RWPE1 (cell line): ENCODE measurements at regions not wholly inside any gene's neighbourhood (a gene's known extent, or its start where the extent isn't known, plus 50 kb on each side); places are given as distances from the start of the nearest gene placed in this dataset.

ENCODE experiments used
- CTCF ChIA-PET: fragments of 350-600 bp; sonication (Branson Sonifier 250); formaldehyde crosslinking; extraction: SDS; loops from one replicate; lab custom pipeline; 2021; lab: Yijun Ruan, JAX
- POLR2A ChIA-PET: fragments of 400-600 bp; formaldehyde crosslinking; extraction: SDS; loops from one replicate; lab custom pipeline; 2020; ENCODE audit warnings: antibody characterized with exemption; ENCODE audit not compliant: low non-redundant PET; lab: Yijun Ruan, JAX
- DNase-seq: peaks from one replicate; pipeline ENCODE4 v3.0.0; 2012; ENCODE audit warnings: low spot score
- H3K27ac ChIP-seq: fragments of 450-650 bp; 2 replicates; pipeline ENCODE4 v1.5.1; 2017
- CTCF ChIP-seq: fragments of 450-650 bp; conservative IDR thresholded peaks from 2 replicates; pipeline ENCODE4 v1.5.1; 2017; ENCODE audit warnings: low read depth, mild to moderate bottlenecking

GRCh38 chr4:165711912-165712311 is 161.1 kb upstream of the TLL1 start:
- H3K27ac ChIP-seq = no peak overlapping the region
- no peak for TF ChIP-seq CTCF
- DNase-seq = no peak
- ChIA-PET POLR2A (no interaction called here), CTCF (no interaction called here)

- DNase-seq = no peak
- ChIA-PET CTCF (no interaction called here), POLR2A (no interaction called here)
Measured at GRCh38 chr4:165714650-165715049, 158.4 kb upstream of the TLL1 start.

GRCh38 chr4:165715211-165715610 is 157.8 kb upstream of the TLL1 start:
- CTCF ChIA-PET = no interaction called here
- TF ChIP-seq CTCF = no peak
- H3K27ac ChIP-seq = no peak overlapping the region
- no peak for DNase-seq
- POLR2A ChIA-PET = no interaction called here

More at GRCh38 chr4:165714650-165715049, 158.4 kb upstream of the TLL1 start:
- H3K27ac ChIP-seq = no peak overlapping the region
- no peak for TF ChIP-seq CTCF

GRCh38 chr4:165715989-165716388 is 157.0 kb upstream of the TLL1 start:
- TF ChIP-seq CTCF = no peak
- ChIA-PET POLR2A (no interaction called here), CTCF (no interaction called here)
- H3K27ac ChIP-seq = no peak overlapping the region
- DNase-seq = no peak

GRCh38 chr4:165716472-165716871 is 156.6 kb upstream of the TLL1 start:
- H3K27ac ChIP-seq = no peak overlapping the region
- ChIA-PET CTCF (interaction anchor here (0.7 kb wide), 1 partner anchor 385 kb away, joined by 3 read pairs; no protein-coding TSS in a partner anchor), POLR2A (no interaction called here)
- no peak for DNase-seq
- no peak for TF ChIP-seq CTCF

- TF ChIP-seq CTCF = no peak
- no peak for DNase-seq
- no peak overlapping the region for H3K27ac ChIP-seq
- CTCF ChIA-PET = no interaction called here
- POLR2A ChIA-PET = no interaction called here
Measured at GRCh38 chr4:165718660-165719059, 154.4 kb upstream of the TLL1 start.
